HepG2 (cell line): ENCODE measurements at regions not wholly inside any gene's neighbourhood (a gene's known extent, or its start where the extent isn't known, plus 50 kb on each side); places are given as distances from the start of the nearest gene placed in this dataset.
"Not testable (repeated sequence)": the region's sequence is repeated elsewhere in the genome, so short reads cannot be mapped to it uniquely, and the experiment has no call there.

Experiments
- ATAC-seq: fragments of 200-7000 bp; cut with Tn5 transposase; 3 replicates; pipeline ENCODE4 v1.9.1; 2020; ENCODE audit warnings: mild to moderate bottlenecking, moderate library complexity
- BruUV-seq: library from RNA; stranded (reverse); fragments of 400-500 nt; replicated peaks from 2 replicates; lab custom pipeline; 2021; lab: Mats Ljungman, UMichigan
- CTCF ChIA-PET: fragments of 300-600 bp; formaldehyde crosslinking; extraction: SDS; loops from one replicate; lab custom pipeline; 2021; ENCODE audit warnings: low total read pairs, inconsistent platforms, low intra/inter-chr PET ratio; lab: Yijun Ruan, JAX
- POLR2A ChIA-PET: fragments of 350-600 bp; sonication (Branson Sonifier 250); formaldehyde crosslinking; loops from one replicate; lab custom pipeline; 2020; ENCODE audit warnings: antibody characterized with exemption, inconsistent platforms; lab: Yijun Ruan, JAX
- DNase-seq: peaks from one replicate; pipeline ENCODE4 v3.0.0-alpha.2; 2015; ENCODE audit warnings: low spot score
- FAIRE-seq: peaks from 3 replicates; lab custom pipeline; 2011; peaks lifted over from hg19 to GRCh38; lab: Jason Lieb, UNC
- H2AFZ ChIP-seq: one replicate; pipeline ENCODE4 v1.6.1; 2011; ENCODE audit warnings: low read length, inconsistent platforms
- H3K27ac ChIP-seq: fragments of 300-600 bp; 3 replicates; pipeline ENCODE4 v1.8.0; 2011; ENCODE audit warnings: mixed run types, mild to moderate bottlenecking, mixed read lengths, low read length, inconsistent platforms; ENCODE audit not compliant: insufficient read depth; ENCODE audit errors: extremely low read length
- H3K27me3 ChIP-seq, 2 experiments: fragments of 200-600 bp in 1 of 2; 2 replicates in 1 of 2; 3 replicates in 1 of 2; pipeline versions ENCODE4 v1.6.0 to v1.8.0; 2011; ENCODE audit warnings: low read length in 2 of 2, mild to moderate bottlenecking in 2 of 2, moderate library complexity in 2 of 2, inconsistent platforms in 1 of 2; ENCODE audit not compliant: insufficient read depth in 2 of 2, control insufficient read depth in 1 of 2
- H3K36me3 ChIP-seq, 2 experiments: fragments of 200-600 bp in 1 of 2; replicated peaks in 1 of 2; 2 replicates in 1 of 2; 3 replicates in 1 of 2; pipeline versions ENCODE4 v1.5.1 to v1.8.0; 2011; ENCODE audit warnings: low read length in 2 of 2, inconsistent platforms in 1 of 2; ENCODE audit not compliant: insufficient read depth in 2 of 2, control insufficient read depth in 1 of 2
- H3K4me1 ChIP-seq: 2 replicates; pipeline ENCODE4 v1.5.1; 2012; ENCODE audit warnings: low read length, inconsistent platforms; ENCODE audit not compliant: insufficient read depth
- H3K4me2 ChIP-seq: 2 replicates; pipeline ENCODE4 v1.6.0; 2011; ENCODE audit warnings: low read depth, low read length, inconsistent platforms
- H3K4me3 ChIP-seq, 3 experiments: fragments of 200-600 bp in 1 of 3; sonication (generic), shearing (Covaris generic) in 1 of 3; replicated peaks in 1 of 3; 2 replicates each; pipeline ENCODE4 v1.5.1; 2011 to 2016; ENCODE audit warnings: low read length in 3 of 3, inconsistent platforms in 2 of 3, low read depth in 2 of 3, mild to moderate bottlenecking in 2 of 3, control low read depth in 1 of 3, mixed read lengths in 1 of 3; ENCODE audit not compliant: insufficient read depth in 1 of 3
- H3K79me2 ChIP-seq: one replicate; pipeline ENCODE4 v1.6.1; 2011; ENCODE audit warnings: low read length, inconsistent platforms; ENCODE audit not compliant: insufficient read depth
- H3K9ac ChIP-seq: 2 replicates; pipeline ENCODE4 v1.6.0; 2011; ENCODE audit warnings: mild to moderate bottlenecking, low read depth, low read length, inconsistent platforms; ENCODE audit not compliant: insufficient read depth
- H3K9me3 ChIP-seq: 2 replicates; pipeline ENCODE4 v1.5.1; 2012; ENCODE audit warnings: mild to moderate bottlenecking, low read length
- H4K20me1 ChIP-seq: 2 replicates; pipeline ENCODE4 v1.6.0; 2011; ENCODE audit warnings: inconsistent platforms, mild to moderate bottlenecking, low read length, moderate library complexity; ENCODE audit not compliant: insufficient read depth
- FOXJ3 ChIP-seq: sonication (generic); formaldehyde crosslinking; IDR thresholded peaks from 2 replicates; pipeline ENCODE4 v1.4.0; 2020; ENCODE audit warnings: missing genetic modification reagents, mild to moderate bottlenecking, borderline replicate concordance
- MAF1 ChIP-seq: sonication (generic); formaldehyde crosslinking; IDR thresholded peaks from 2 replicates; pipeline ENCODE4 v1.5.0; 2020; ENCODE audit warnings: missing genetic modification reagents, borderline replicate concordance
- MAFK ChIP-seq, 2 experiments: IDR thresholded peaks in 1 of 2; conservative IDR thresholded peaks in 1 of 2; 2 replicates each; pipeline ENCODE4 v1.6.1; 2011; ENCODE audit warnings: improper control_type of control experiment in 2 of 2, low read length in 2 of 2
- WGBS: methylation state at CpG from one replicate; pipeline ENCODE4 v1.1.6; 2017; ENCODE audit warnings: low lambda C conversion rate; 5-methylcytosine and 5-hydroxymethylcytosine counted together
- in situ Hi-C: cut with HindIII; loops from 2 replicates; pipeline ENCODE4 v1.10.0; 2017; ENCODE audit warnings: low pct_unique_long_range_greater_than_20kb; ENCODE audit not compliant: extremely low pct_ligation_motif_present
- intact Hi-C: fragments of 100-400 bp; cut with micrococcal nuclease; formaldehyde crosslinking; loops from one replicate; pipeline ENCODE4 v1.10.0; 2022; ENCODE audit not compliant: unreplicated experiment

DNA sequence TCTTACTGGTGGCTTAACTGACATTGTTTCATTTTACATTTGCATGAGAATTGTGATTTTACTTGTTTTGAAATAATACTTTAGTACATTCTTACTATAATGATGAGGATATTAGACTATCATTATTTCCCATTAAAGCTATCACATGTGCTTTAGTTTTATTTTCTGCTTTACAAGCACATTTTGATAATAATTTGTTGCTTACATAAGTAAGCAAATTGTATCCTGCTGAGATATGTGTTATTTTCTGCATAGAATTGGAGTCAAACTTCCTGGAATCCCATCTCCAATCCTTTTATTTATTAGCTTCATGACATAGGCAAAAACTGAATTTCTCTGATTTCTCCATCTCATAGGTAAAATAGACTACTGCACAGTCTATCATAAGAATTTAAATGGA, 847.4 kb downstream of the DIPK2A start:
- FAIRE-seq (no peak), DNase-seq (no peak), ATAC-seq (no peak)
- Histone ChIP-seq H3K4me2 (no peak overlapping the region), H3K79me2 (no peaks in the 10 kb centered on the region), H3K4me1 (no peaks in the 10 kb centered on the region), H3K4me3 (no peak overlapping the region), H3K27me3 (no peaks in the 10 kb centered on the region), H2AFZ (no peak overlapping the region), H3K27ac (no peak overlapping the region), H3K36me3 (no peaks in the 10 kb centered on the region), H3K9ac (no peak overlapping the region), H4K20me1 (no peaks in the 10 kb centered on the region), H3K9me3 (no peaks in the 10 kb centered on the region)
- intact Hi-C loops: no loop called here
- TF ChIP-seq MAFK (conservative IDR thresholded peaks at IDR 0.05 in 1 of 2, IDR thresholded peaks at IDR 0.05 in 1 of 2; ENCODE audit: low read length in 2 of 2): peak; percentile 13 to 25; a peak in 1 of 4 replicates
- no peak for TF ChIP-seq MAF1 (CRISPR knock-in tag)
- TF ChIP-seq FOXJ3 (CRISPR knock-in tag): no peak
- POLR2A ChIA-PET: no interaction called here
- BruUV-seq: no TSS peak
- CTCF ChIA-PET: no interaction called here
- in situ Hi-C loops: no loop called here

DNA sequence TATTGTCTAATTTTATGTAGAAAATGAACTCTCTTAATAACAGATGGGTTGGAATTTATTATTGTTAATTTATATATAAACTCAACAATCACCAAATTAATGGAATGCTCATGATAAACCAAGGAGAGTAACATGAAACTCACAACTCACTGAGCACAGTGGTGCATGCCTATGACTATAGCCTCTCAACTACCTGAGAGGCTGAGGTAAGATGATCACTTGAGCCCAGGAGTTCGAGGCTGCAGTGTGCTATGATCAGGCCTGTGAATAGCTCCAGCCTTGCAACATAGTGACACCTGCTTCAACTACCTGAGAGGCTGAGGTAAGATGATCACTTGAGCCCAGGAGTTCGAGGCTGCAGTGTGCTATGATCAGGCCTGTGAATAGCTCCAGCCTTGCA, 848.6 kb downstream of the DIPK2A start:
- FAIRE-seq, BruUV-seq, ATAC-seq: not testable (repeated sequence)

More for the DNA sequence above, 848.6 kb downstream of the DIPK2A start:
- H3K9me3 ChIP-seq, H3K27me3 ChIP-seq, H2AFZ ChIP-seq, DNase-seq, H3K9ac ChIP-seq, H3K27ac ChIP-seq, POLR2A ChIA-PET, H3K4me2 ChIP-seq, in situ Hi-C loops, H3K36me3 ChIP-seq, H4K20me1 ChIP-seq, H3K4me3 ChIP-seq, intact Hi-C loops, CTCF ChIA-PET, H3K4me1 ChIP-seq, H3K79me2 ChIP-seq: not testable (repeated sequence)
- 0% methylated on average over 1 of the region's 2 CpGs for WGBS
